Panc1 (cell line): ENCODE measurements at regions not wholly inside any gene's neighbourhood (a gene's known extent, or its start where the extent isn't known, plus 50 kb on each side); places are given as distances from the start of the nearest gene placed in this dataset.

Experiments
- ATAC-seq: fragments of 200-7000 bp; cut with Tn5 transposase; 2 replicates; pipeline ENCODE4 v1.9.1; 2020; ENCODE audit warnings: mild to moderate bottlenecking, moderate library complexity
- BruUV-seq: library from RNA; stranded (reverse); fragments of 400-500 nt; replicated peaks from 2 replicates; lab custom pipeline; 2021; lab: Mats Ljungman, UMichigan
- CTCF ChIA-PET: fragments of 300-600 bp; sonication (Branson Sonifier 250); formaldehyde crosslinking; loops from one replicate; lab custom pipeline; 2022; ENCODE audit warnings: antibody characterized with exemption; lab: Charles Lee
- POLR2A ChIA-PET: fragments of 300-600 bp; sonication (Branson Sonifier 250); formaldehyde crosslinking; loops from one replicate; lab custom pipeline; 2022; ENCODE audit warnings: antibody characterized with exemption; lab: Charles Lee
- DNase-seq: peaks from one replicate; pipeline ENCODE4 v3.0.0-alpha.2; 2010; ENCODE audit warnings: low read depth, low spot score
- H3K27ac ChIP-seq: 2 replicates; pipeline ENCODE4 v1.5.1; 2011; ENCODE audit warnings: mild to moderate bottlenecking, low read length, inconsistent platforms
- H3K27me3 ChIP-seq: fragments of 200-500 bp; sonication (Bioruptor generic); 2 replicates; pipeline ENCODE4 v1.6.0; 2014; ENCODE audit warnings: low read length, inconsistent platforms; ENCODE audit not compliant: control insufficient read depth, insufficient read depth
- H3K36me3 ChIP-seq: fragments of 200-500 bp; sonication (Bioruptor generic); 2 replicates; pipeline ENCODE4 v1.5.1; 2014; ENCODE audit warnings: inconsistent platforms, mild to moderate bottlenecking, low read length, moderate library complexity; ENCODE audit not compliant: control insufficient read depth, insufficient read depth
- H3K4me1 ChIP-seq: 2 replicates; pipeline ENCODE4 v1.5.1; 2011; ENCODE audit warnings: inconsistent platforms, mild to moderate bottlenecking, low read length, moderate library complexity; ENCODE audit not compliant: control insufficient read depth, insufficient read depth
- H3K4me3 ChIP-seq, 2 experiments: 2 replicates each; pipeline ENCODE4 v1.5.1; 2011 to 2012; ENCODE audit warnings: low read depth in 2 of 2, low read length in 2 of 2, mild to moderate bottlenecking in 2 of 2, inconsistent platforms in 1 of 2, moderate library complexity in 1 of 2
- H3K9me3 ChIP-seq: fragments of 200-500 bp; sonication (Bioruptor generic); 2 replicates; pipeline ENCODE4 v1.5.1; 2014; ENCODE audit warnings: low read depth, mild to moderate bottlenecking, inconsistent platforms, low read length, moderate library complexity; ENCODE audit not compliant: control insufficient read depth, insufficient read depth
- POLR2AphosphoS5 ChIP-seq: IDR thresholded peaks from 2 replicates; pipeline ENCODE4 v1.6.1; 2012; ENCODE audit warnings: mild to moderate bottlenecking, low read depth, low read length, moderate library complexity
- SIN3A ChIP-seq: IDR thresholded peaks from 2 replicates; pipeline ENCODE4 v1.6.1; 2012; ENCODE audit warnings: low read depth, mild to moderate bottlenecking, low read length, moderate library complexity, borderline replicate concordance; ENCODE audit not compliant: insufficient read depth
- TCF7L2 ChIP-seq: IDR thresholded peaks from 2 replicates; pipeline ENCODE4 v1.6.1; 2011; ENCODE audit warnings: mild to moderate bottlenecking, low read depth, low read length, inconsistent platforms
- in situ Hi-C: cut with HindIII; loops from 2 replicates; pipeline ENCODE4 v1.10.0; 2016; ENCODE audit warnings: low sequenced_read_pairs, low pct_unique_long_range_greater_than_20kb
- intact Hi-C: fragments of 100-400 bp; cut with micrococcal nuclease; formaldehyde crosslinking; loops from one replicate; pipeline ENCODE4 v1.10.0; 2022; ENCODE audit not compliant: unreplicated experiment
- TF ChIP-seq, protein P1 (sequence below), 2 experiments: IDR thresholded peaks; 2 replicates each; pipeline ENCODE4 v1.6.1; 2011 to 2012; ENCODE audit warnings: low read depth in 2 of 2, control low read depth in 1 of 2, low read length in 1 of 2, mild to moderate bottlenecking in 1 of 2, moderate library complexity in 1 of 2; ENCODE audit not compliant: insufficient read depth in 1 of 2
- TF ChIP-seq, protein P2 (sequence below): fragments of 450-650 bp; IDR thresholded peaks from 2 replicates; pipeline ENCODE4 v1.5.1; 2017; ENCODE audit warnings: mild to moderate bottlenecking

DNA sequence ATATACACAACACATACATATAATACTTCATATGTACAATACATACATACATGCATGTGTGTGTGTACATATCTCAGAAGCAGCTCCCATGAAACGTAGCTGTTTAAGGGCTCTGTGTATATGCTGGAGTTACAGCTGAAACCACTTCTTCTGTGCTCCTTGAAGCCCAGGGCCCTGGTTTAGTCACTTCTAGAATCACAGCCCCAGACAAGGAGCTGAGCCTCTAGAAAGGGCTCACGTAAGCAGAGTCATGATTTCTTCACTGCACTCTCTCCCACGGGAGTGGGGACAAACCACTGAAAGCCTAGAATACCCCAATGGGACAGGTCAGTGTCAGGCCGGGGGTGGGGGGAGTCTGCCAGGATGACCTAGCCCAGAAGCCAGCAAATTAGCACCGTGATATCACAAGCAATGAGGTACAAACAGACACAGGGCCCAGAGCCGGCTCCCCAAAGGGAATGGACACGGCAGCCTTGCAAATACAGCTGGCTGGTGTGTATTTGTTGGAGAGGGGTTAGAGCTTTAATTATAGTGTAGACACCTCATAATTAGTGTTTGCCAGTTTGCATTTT lies 90.3 kb downstream of the C1QL2 start:
- no peaks in the 10 kb centered on the region for H3K36me3 ChIP-seq
- H3K27me3 ChIP-seq: peaks cover 15% of the 10 kb centered on the region
- no peak overlapping the region for H3K27ac ChIP-seq
- in situ Hi-C loops: no loop called here
- intact Hi-C loops: no loop called here
- H3K4me3 ChIP-seq: no peak overlapping the region
- TF ChIP-seq, protein P1, sequence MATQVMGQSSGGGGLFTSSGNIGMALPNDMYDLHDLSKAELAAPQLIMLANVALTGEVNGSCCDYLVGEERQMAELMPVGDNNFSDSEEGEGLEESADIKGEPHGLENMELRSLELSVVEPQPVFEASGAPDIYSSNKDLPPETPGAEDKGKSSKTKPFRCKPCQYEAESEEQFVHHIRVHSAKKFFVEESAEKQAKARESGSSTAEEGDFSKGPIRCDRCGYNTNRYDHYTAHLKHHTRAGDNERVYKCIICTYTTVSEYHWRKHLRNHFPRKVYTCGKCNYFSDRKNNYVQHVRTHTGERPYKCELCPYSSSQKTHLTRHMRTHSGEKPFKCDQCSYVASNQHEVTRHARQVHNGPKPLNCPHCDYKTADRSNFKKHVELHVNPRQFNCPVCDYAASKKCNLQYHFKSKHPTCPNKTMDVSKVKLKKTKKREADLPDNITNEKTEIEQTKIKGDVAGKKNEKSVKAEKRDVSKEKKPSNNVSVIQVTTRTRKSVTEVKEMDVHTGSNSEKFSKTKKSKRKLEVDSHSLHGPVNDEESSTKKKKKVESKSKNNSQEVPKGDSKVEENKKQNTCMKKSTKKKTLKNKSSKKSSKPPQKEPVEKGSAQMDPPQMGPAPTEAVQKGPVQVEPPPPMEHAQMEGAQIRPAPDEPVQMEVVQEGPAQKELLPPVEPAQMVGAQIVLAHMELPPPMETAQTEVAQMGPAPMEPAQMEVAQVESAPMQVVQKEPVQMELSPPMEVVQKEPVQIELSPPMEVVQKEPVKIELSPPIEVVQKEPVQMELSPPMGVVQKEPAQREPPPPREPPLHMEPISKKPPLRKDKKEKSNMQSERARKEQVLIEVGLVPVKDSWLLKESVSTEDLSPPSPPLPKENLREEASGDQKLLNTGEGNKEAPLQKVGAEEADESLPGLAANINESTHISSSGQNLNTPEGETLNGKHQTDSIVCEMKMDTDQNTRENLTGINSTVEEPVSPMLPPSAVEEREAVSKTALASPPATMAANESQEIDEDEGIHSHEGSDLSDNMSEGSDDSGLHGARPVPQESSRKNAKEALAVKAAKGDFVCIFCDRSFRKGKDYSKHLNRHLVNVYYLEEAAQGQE (IDR thresholded peaks at IDR 0.05; ENCODE audit: insufficient read depth in 1 of 2, low read depth in 2 of 2, low read length in 1 of 2): no peak
- TF ChIP-seq, protein P2, sequence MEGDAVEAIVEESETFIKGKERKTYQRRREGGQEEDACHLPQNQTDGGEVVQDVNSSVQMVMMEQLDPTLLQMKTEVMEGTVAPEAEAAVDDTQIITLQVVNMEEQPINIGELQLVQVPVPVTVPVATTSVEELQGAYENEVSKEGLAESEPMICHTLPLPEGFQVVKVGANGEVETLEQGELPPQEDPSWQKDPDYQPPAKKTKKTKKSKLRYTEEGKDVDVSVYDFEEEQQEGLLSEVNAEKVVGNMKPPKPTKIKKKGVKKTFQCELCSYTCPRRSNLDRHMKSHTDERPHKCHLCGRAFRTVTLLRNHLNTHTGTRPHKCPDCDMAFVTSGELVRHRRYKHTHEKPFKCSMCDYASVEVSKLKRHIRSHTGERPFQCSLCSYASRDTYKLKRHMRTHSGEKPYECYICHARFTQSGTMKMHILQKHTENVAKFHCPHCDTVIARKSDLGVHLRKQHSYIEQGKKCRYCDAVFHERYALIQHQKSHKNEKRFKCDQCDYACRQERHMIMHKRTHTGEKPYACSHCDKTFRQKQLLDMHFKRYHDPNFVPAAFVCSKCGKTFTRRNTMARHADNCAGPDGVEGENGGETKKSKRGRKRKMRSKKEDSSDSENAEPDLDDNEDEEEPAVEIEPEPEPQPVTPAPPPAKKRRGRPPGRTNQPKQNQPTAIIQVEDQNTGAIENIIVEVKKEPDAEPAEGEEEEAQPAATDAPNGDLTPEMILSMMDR: no peak
- POLR2A ChIA-PET: no interaction called here
- H3K4me1 ChIP-seq: no peaks in the 10 kb centered on the region
- CTCF ChIA-PET: no interaction called here
- no peaks in the 10 kb centered on the region for H3K9me3 ChIP-seq
- no TSS peak for BruUV-seq
- ATAC-seq: no peak
- no peak for DNase-seq

DNA sequence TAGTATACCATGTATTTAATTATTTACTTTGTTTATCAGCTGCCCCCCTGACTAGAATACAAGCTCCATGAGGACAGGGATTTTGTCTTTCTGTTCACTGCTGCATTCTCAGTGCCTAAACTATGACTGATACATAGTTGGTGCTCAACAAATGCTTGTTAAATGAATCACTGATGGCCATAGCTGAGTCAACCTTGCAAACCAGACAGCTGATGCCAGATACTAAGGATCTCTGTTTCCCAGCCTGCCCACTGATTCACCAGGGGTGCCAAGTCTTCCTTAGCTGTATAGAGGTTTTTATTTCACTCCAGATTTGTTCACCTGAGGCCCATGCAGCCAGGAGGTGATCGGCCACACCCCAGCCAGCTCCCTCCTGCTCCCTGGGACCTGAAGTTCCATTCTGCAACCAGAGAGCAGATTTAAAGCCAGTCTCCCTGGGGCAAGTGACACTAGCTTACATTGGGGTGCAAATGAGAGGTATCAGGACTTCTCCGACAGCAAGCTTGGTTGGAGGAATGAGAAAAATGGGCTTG lies 92.2 kb downstream of the C1QL2 start:
- H3K9me3 ChIP-seq: no peaks in the 10 kb centered on the region
- peaks cover 11% of the 10 kb centered on the region for H3K27me3 ChIP-seq
- ChIA-PET POLR2A (no interaction called here), CTCF (no interaction called here)
- ATAC-seq (no peak), DNase-seq (no peak)
- no peak overlapping the region for H3K4me3 ChIP-seq
- no peaks in the 10 kb centered on the region for H3K4me1 ChIP-seq
- H3K36me3 ChIP-seq: no peaks in the 10 kb centered on the region
- TF ChIP-seq POLR2AphosphoS5 (no peak), SIN3A (no peak), TCF7L2 (no peak)
- TF ChIP-seq, protein P1 (IDR thresholded peaks at IDR 0.05; ENCODE audit: insufficient read depth in 1 of 2, low read depth in 2 of 2, low read length in 1 of 2): no peak
- TF ChIP-seq, protein P2: no peak
- no TSS peak for BruUV-seq
- intact Hi-C loops (no loop called here), in situ Hi-C loops (no loop called here)
- H3K27ac ChIP-seq: no peak overlapping the region
